ENCODE measurements at regions not wholly inside any gene's neighbourhood (a gene's known extent, or its start where the extent isn't known, plus 50 kb on each side); places are given as distances from the start of the nearest gene placed in this dataset.
"Not testable (repeated sequence)": the region's sequence is repeated elsewhere in the genome, so short reads cannot be mapped to it uniquely, and the experiment has no call there.

GRCh38 chr9:41367301-41367700 is 178.2 kb upstream of the ZNG1F start:
- WGBS, result 79% methylated on average over 2 of the region's 3 CpGs
- not testable (repeated sequence) for H3K27me3 ChIP-seq (ENCODE audit: control insufficient read depth in 2 of 2, insufficient read depth in 1 of 2, low read length in 1 of 2); H3K27ac ChIP-seq (ENCODE audit: low read depth in 1 of 2, low read length in 1 of 2); H3K9me3 ChIP-seq (ENCODE audit: control insufficient read depth in 2 of 2, insufficient read depth in 1 of 2, low read length in 1 of 2); H3K4me3 ChIP-seq (ENCODE audit: low read length in 2 of 2); H3K4me1 ChIP-seq (ENCODE audit: control insufficient read depth in 2 of 2, insufficient read depth in 2 of 2, low read length in 2 of 2); DNase-seq (ENCODE audit: low read depth in 6 of 9, low spot score in 9 of 9); H3K36me3 ChIP-seq (ENCODE audit: control insufficient read depth in 2 of 2, insufficient read depth in 2 of 2, low read length in 1 of 2)

- not testable (repeated sequence) for H3K4me1 ChIP-seq (ENCODE audit: control insufficient read depth in 2 of 2, insufficient read depth in 2 of 2, low read length in 2 of 2); H3K9me3 ChIP-seq (ENCODE audit: control insufficient read depth in 2 of 2, insufficient read depth in 1 of 2, low read length in 1 of 2); H3K4me3 ChIP-seq (ENCODE audit: low read length in 2 of 2); H3K27me3 ChIP-seq (ENCODE audit: control insufficient read depth in 2 of 2, insufficient read depth in 1 of 2, low read length in 1 of 2); H3K27ac ChIP-seq (ENCODE audit: low read depth in 1 of 2, low read length in 1 of 2); DNase-seq (ENCODE audit: low read depth in 6 of 9, low spot score in 9 of 9); H3K36me3 ChIP-seq (ENCODE audit: control insufficient read depth in 2 of 2, insufficient read depth in 2 of 2, low read length in 1 of 2)
- WGBS, result no CpG with 5 or more reads among the region's 1 CpG
Measured at GRCh38 chr9:41361790-41362189, 172.7 kb upstream of the ZNG1F start.

GRCh38 chr9:41359116-41359515 is 170.0 kb upstream of the ZNG1F start:
- DNase-seq (ENCODE audit: low read depth in 6 of 9, low spot score in 9 of 9), result peak in 6 of 9 donors; percentile 9 to 55 (median 16)
- WGBS, result under 1% methylated on average over 21 of the region's 27 CpGs
- not testable (repeated sequence) for H3K4me1 ChIP-seq (ENCODE audit: control insufficient read depth in 2 of 2, insufficient read depth in 2 of 2, low read length in 2 of 2); H3K9me3 ChIP-seq (ENCODE audit: control insufficient read depth in 2 of 2, insufficient read depth in 1 of 2, low read length in 1 of 2); H3K27ac ChIP-seq (ENCODE audit: low read depth in 1 of 2, low read length in 1 of 2); H3K27me3 ChIP-seq (ENCODE audit: control insufficient read depth in 2 of 2, insufficient read depth in 1 of 2, low read length in 1 of 2); H3K36me3 ChIP-seq (ENCODE audit: control insufficient read depth in 2 of 2, insufficient read depth in 2 of 2, low read length in 1 of 2)
- peak overlapping the region; percentile 46 to 64 for H3K4me3 ChIP-seq (ENCODE audit: low read length in 2 of 2)

- H3K27ac ChIP-seq (ENCODE audit: low read depth in 1 of 2, low read length in 1 of 2), result peak overlapping the region in 1 of 2 donors; percentile 65
- H3K4me1 ChIP-seq (ENCODE audit: control insufficient read depth in 2 of 2, insufficient read depth in 2 of 2, low read length in 2 of 2); H3K27me3 ChIP-seq (ENCODE audit: control insufficient read depth in 2 of 2, insufficient read depth in 1 of 2, low read length in 1 of 2); H3K36me3 ChIP-seq (ENCODE audit: control insufficient read depth in 2 of 2, insufficient read depth in 2 of 2, low read length in 1 of 2); H3K9me3 ChIP-seq (ENCODE audit: control insufficient read depth in 2 of 2, insufficient read depth in 1 of 2, low read length in 1 of 2): not testable (repeated sequence)
- WGBS, result under 1% methylated on average over 29 of the region's 40 CpGs
- H3K4me3 ChIP-seq (ENCODE audit: low read length in 2 of 2), result peak overlapping the region; percentile 46 to 64
- peak in 7 of 9 donors; percentile 46 to 73 (median 54) for DNase-seq (ENCODE audit: low read depth in 6 of 9, low spot score in 9 of 9)
Measured at GRCh38 chr9:41358682-41359081, 169.6 kb upstream of the ZNG1F start.

GRCh38 chr9:41357918-41358404 is 168.8 kb upstream of the ZNG1F start:
- H3K4me3 ChIP-seq (ENCODE audit: low read length in 2 of 2), result peak overlapping the region in 1 of 2 donors; percentile 16
- H3K9me3 ChIP-seq (ENCODE audit: control insufficient read depth in 2 of 2, insufficient read depth in 1 of 2, low read length in 1 of 2); H3K27me3 ChIP-seq (ENCODE audit: control insufficient read depth in 2 of 2, insufficient read depth in 1 of 2, low read length in 1 of 2); H3K36me3 ChIP-seq (ENCODE audit: control insufficient read depth in 2 of 2, insufficient read depth in 2 of 2, low read length in 1 of 2); H3K4me1 ChIP-seq (ENCODE audit: control insufficient read depth in 2 of 2, insufficient read depth in 2 of 2, low read length in 2 of 2): not testable (repeated sequence)
- DNase-seq (ENCODE audit: low read depth in 6 of 9, low spot score in 9 of 9), result peak in 4 of 9 donors; percentile 5 to 35 (median 20)
- H3K27ac ChIP-seq (ENCODE audit: low read depth in 1 of 2, low read length in 1 of 2), result peak overlapping the region in 1 of 2 donors; percentile 64
- WGBS, result 38% methylated on average over 23 of the region's 31 CpGs

- H3K4me1 ChIP-seq (ENCODE audit: control insufficient read depth in 2 of 2, insufficient read depth in 2 of 2, low read length in 2 of 2); H3K27ac ChIP-seq (ENCODE audit: low read depth in 1 of 2, low read length in 1 of 2); DNase-seq (ENCODE audit: low read depth in 6 of 9, low spot score in 9 of 9); H3K36me3 ChIP-seq (ENCODE audit: control insufficient read depth in 2 of 2, insufficient read depth in 2 of 2, low read length in 1 of 2); H3K4me3 ChIP-seq (ENCODE audit: low read length in 2 of 2); H3K9me3 ChIP-seq (ENCODE audit: control insufficient read depth in 2 of 2, insufficient read depth in 1 of 2, low read length in 1 of 2); H3K27me3 ChIP-seq (ENCODE audit: control insufficient read depth in 2 of 2, insufficient read depth in 1 of 2, low read length in 1 of 2): not testable (repeated sequence)
- 93% methylated on average over 17 of the region's 21 CpGs for WGBS
Measured at GRCh38 chr9:41357350-41357748, 168.2 kb upstream of the ZNG1F start.

- peaks cover 0 to 11% of the 10 kb centered on the region in 2 donors for H3K9me3 ChIP-seq (ENCODE audit: control insufficient read depth in 2 of 2, insufficient read depth in 1 of 2, low read length in 1 of 2)
- H3K4me3 ChIP-seq (ENCODE audit: low read length in 2 of 2), result peak overlapping the region in 1 of 2 donors; percentile 9
- H3K36me3 ChIP-seq (ENCODE audit: control insufficient read depth in 2 of 2, insufficient read depth in 2 of 2, low read length in 1 of 2); H3K4me1 ChIP-seq (ENCODE audit: control insufficient read depth in 2 of 2, insufficient read depth in 2 of 2, low read length in 2 of 2); H3K27me3 ChIP-seq (ENCODE audit: control insufficient read depth in 2 of 2, insufficient read depth in 1 of 2, low read length in 1 of 2): not testable (repeated sequence)
- peak in 7 of 9 donors; percentile 5 to 76 (median 49) for DNase-seq (ENCODE audit: low read depth in 6 of 9, low spot score in 9 of 9)
- peak overlapping the region in 1 of 2 donors; percentile 60 for H3K27ac ChIP-seq (ENCODE audit: low read depth in 1 of 2, low read length in 1 of 2)
- WGBS, result 7% methylated on average over 23 of the region's 42 CpGs
Measured at GRCh38 chr9:41356588-41357349, 167.7 kb upstream of the ZNG1F start.

GRCh38 chr9:41355712-41356450 is 166.8 kb upstream of the ZNG1F start:
- not testable (repeated sequence) for H3K36me3 ChIP-seq (ENCODE audit: control insufficient read depth in 2 of 2, insufficient read depth in 2 of 2, low read length in 1 of 2); H3K27me3 ChIP-seq (ENCODE audit: control insufficient read depth in 2 of 2, insufficient read depth in 1 of 2, low read length in 1 of 2); DNase-seq (ENCODE audit: low read depth in 6 of 9, low spot score in 9 of 9); H3K4me1 ChIP-seq (ENCODE audit: control insufficient read depth in 2 of 2, insufficient read depth in 2 of 2, low read length in 2 of 2); H3K4me3 ChIP-seq (ENCODE audit: low read length in 2 of 2); H3K27ac ChIP-seq (ENCODE audit: low read depth in 1 of 2, low read length in 1 of 2)
- WGBS, result 18% methylated on average over 9 of the region's 36 CpGs
- peaks cover 0 to 11% of the 10 kb centered on the region in 2 donors for H3K9me3 ChIP-seq (ENCODE audit: control insufficient read depth in 2 of 2, insufficient read depth in 1 of 2, low read length in 1 of 2)

- H3K4me1 ChIP-seq (ENCODE audit: control insufficient read depth in 2 of 2, insufficient read depth in 2 of 2, low read length in 2 of 2); H3K27ac ChIP-seq (ENCODE audit: low read depth in 1 of 2, low read length in 1 of 2); H3K36me3 ChIP-seq (ENCODE audit: control insufficient read depth in 2 of 2, insufficient read depth in 2 of 2, low read length in 1 of 2); H3K27me3 ChIP-seq (ENCODE audit: control insufficient read depth in 2 of 2, insufficient read depth in 1 of 2, low read length in 1 of 2); H3K4me3 ChIP-seq (ENCODE audit: low read length in 2 of 2): not testable (repeated sequence)
- peaks cover 0 to 11% of the 10 kb centered on the region in 2 donors for H3K9me3 ChIP-seq (ENCODE audit: control insufficient read depth in 2 of 2, insufficient read depth in 1 of 2, low read length in 1 of 2)
- 4% methylated on average over 10 of the region's 19 CpGs for WGBS
- DNase-seq (ENCODE audit: low read depth in 6 of 9, low spot score in 9 of 9), result peak in 2 of 9 donors; percentile 4 to 23
Measured at GRCh38 chr9:41354978-41355377, 165.9 kb upstream of the ZNG1F start.
